ENCODE measurements at regions not wholly inside any gene's neighbourhood (a gene's known extent, or its start where the extent isn't known, plus 50 kb on each side); places are given as distances from the start of the nearest gene placed in this dataset.
"Not testable (repeated sequence)": the region's sequence is repeated elsewhere in the genome, so short reads cannot be mapped to it uniquely, and the experiment has no call there.

DNA sequence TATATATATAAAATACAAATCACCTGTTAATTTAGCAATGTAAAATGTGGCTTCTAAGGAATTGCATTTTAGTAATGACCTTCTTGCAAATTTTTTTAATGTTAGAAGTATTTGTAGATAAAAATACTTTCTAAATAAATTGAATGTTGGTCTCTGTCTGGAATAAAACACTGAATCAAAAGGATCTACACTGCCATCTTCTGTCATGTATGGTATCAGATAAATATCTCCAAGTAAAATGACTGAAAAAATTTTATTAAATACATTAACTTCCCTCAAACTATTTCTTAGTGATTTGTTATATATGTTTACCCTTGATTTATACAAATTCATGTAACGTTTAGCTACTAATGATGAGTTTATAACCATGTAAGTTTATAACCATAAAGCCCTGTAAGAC lies 2029.3 kb downstream of the MRPL39 start:
- no peaks in the 10 kb centered on the region for H3K4me1 ChIP-seq
- no peak for ATAC-seq
- H3K27ac ChIP-seq = no peak overlapping the region
- H3K27me3 ChIP-seq = peaks cover 0 to 8% (median 3%) of the 10 kb centered on the region in 4 donors
- H3K4me3 ChIP-seq = no peak overlapping the region
- no peak for FAIRE-seq
- intact Hi-C loops (cut with DNase I) = no loop called here
- H3K36me3 ChIP-seq = no peaks in the 10 kb centered on the region
- no peaks in the 10 kb centered on the region for H3K9me3 ChIP-seq
- TF ChIP-seq, protein P1, sequence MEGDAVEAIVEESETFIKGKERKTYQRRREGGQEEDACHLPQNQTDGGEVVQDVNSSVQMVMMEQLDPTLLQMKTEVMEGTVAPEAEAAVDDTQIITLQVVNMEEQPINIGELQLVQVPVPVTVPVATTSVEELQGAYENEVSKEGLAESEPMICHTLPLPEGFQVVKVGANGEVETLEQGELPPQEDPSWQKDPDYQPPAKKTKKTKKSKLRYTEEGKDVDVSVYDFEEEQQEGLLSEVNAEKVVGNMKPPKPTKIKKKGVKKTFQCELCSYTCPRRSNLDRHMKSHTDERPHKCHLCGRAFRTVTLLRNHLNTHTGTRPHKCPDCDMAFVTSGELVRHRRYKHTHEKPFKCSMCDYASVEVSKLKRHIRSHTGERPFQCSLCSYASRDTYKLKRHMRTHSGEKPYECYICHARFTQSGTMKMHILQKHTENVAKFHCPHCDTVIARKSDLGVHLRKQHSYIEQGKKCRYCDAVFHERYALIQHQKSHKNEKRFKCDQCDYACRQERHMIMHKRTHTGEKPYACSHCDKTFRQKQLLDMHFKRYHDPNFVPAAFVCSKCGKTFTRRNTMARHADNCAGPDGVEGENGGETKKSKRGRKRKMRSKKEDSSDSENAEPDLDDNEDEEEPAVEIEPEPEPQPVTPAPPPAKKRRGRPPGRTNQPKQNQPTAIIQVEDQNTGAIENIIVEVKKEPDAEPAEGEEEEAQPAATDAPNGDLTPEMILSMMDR (IDR thresholded peaks at IDR 0.05) = no peak
- DNase-seq = no peak
- 28 to 48% methylated on average over 1 of the region's 1 CpG for WGBS, 2 donors

DNA sequence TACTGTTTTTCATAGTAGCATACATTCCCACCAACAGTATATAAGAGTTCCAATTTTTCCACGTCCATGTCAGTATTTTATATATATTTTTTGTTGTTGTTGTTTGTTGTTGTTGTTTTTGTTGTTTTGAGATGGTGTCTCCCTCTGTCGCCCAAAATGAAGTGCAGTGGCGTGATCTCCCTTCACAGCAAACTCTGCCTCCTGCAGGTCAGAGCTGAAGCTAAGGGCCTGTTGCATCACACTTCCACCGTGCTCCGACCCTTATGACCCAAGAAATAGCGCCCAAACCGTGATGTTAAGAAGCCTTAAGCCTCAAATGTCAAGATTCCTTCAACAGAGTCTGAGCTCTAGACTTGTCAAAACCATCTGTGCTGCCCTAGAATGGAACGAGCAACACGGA lies 2032.3 kb downstream of the MRPL39 start:
- Histone ChIP-seq H3K9me3 (no peaks in the 10 kb centered on the region), H3K36me3 (no peaks in the 10 kb centered on the region), H3K27me3 (peaks cover 0 to 8% (median 3%) of the 10 kb centered on the region in 4 donors), H3K4me3 (no peak overlapping the region), H3K4me1 (no peaks in the 10 kb centered on the region), H3K27ac (no peak overlapping the region)
- no peak for FAIRE-seq
- TF ChIP-seq, protein P1 (IDR thresholded peaks at IDR 0.05) = no peak
- WGBS, 2 donors = 47 to 60% methylated on average over 9 of the region's 9 CpGs
- no peak for DNase-seq
- intact Hi-C loops (cut with DNase I) = no loop called here
- ATAC-seq = no peak

DNA sequence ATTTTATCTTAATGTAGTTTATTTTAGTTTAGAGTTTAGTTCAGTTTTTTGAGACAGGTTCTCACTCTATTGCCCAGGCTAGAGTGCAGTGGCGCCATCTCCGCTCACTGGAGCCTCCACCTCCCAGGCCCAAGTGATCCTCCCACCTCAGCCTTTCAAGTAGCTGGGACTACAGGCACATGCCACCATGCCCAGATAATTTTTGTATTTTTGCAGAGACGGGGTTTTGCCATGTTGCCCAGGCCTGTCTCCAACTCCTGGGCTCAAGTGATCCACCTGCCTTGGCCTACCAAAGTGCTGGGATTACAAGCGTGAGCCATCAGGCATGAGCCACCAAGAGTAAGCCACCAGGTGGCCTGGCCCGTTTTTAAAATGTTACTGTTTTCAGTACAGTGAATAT lies 2058.4 kb downstream of the MRPL39 start:
- H3K27me3 ChIP-seq; ATAC-seq; H3K36me3 ChIP-seq; intact Hi-C loops (cut with DNase I); FAIRE-seq; H3K27ac ChIP-seq; H3K4me1 ChIP-seq; DNase-seq; H3K4me3 ChIP-seq; H3K9me3 ChIP-seq: not testable (repeated sequence)
- WGBS, 2 donors = 61 to 76% methylated on average over 5 of the region's 5 CpGs

DNA sequence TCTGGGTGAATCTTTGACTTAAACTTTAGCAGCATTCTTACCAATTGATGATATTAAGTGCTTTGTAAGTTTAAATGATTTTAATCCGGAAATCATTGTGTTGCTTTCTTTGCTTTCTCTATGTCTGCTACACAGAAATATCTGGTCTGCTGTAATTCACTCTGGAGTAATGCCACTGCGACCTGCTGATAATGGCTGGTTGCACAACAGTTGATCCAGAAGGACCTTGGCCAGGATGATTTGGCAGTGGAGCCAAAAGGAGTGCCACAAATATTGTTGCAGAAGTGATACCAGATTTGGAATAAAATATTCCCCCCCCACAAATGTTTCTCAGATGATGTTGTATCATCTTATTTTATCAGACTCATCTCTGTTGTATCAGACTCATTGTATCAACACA lies 2063.9 kb downstream of the MRPL39 start:
- ATAC-seq (peak in 2 of 4 donors; percentile 64), DNase-seq (peak in 1 of 6 donors; percentile 12), FAIRE-seq (no peak)
- H3K27me3 ChIP-seq = no peaks in the 10 kb centered on the region
- no peak overlapping the region for H3K27ac ChIP-seq
- no peaks in the 10 kb centered on the region for H3K36me3 ChIP-seq
- intact Hi-C loops (cut with DNase I) = no loop called here
- H3K9me3 ChIP-seq = no peaks in the 10 kb centered on the region
- TF ChIP-seq, protein P1 (IDR thresholded peaks at IDR 0.05) = no peak
- no peak overlapping the region for H3K4me3 ChIP-seq
- 27 to 36% methylated on average over 2 of the region's 2 CpGs for WGBS, 2 donors
- H3K4me1 ChIP-seq = no peaks in the 10 kb centered on the region

DNA sequence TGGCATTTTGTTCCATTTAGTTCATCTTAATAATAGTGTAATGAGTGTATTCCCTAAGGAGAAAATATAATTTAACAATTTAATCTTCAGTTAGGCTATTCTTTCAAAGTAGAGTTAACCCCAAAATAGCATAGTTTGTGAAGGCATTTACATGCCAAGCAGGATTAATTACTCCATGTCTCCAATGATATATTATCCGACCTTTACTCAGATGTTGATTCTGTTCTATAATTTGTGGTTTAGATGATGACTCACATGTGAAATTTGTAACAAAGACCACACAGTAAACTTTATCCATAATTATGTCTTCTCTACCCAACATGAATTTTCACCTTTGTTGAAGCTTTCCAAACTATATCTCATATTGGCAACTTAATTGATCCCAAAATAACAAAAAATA lies 2065.2 kb downstream of the MRPL39 start:
- TF ChIP-seq, protein P1 (IDR thresholded peaks at IDR 0.05) = no peak
- intact Hi-C loops (cut with DNase I) = no loop called here
- ATAC-seq (no peak), DNase-seq (no peak), FAIRE-seq (no peak)
- Histone ChIP-seq H3K9me3 (no peaks in the 10 kb centered on the region), H3K27me3 (no peaks in the 10 kb centered on the region), H3K4me3 (no peak overlapping the region), H3K36me3 (no peaks in the 10 kb centered on the region), H3K27ac (no peak overlapping the region), H3K4me1 (no peaks in the 10 kb centered on the region)
- 43 to 66% methylated on average over 1 of the region's 1 CpG for WGBS, 2 donors

DNA sequence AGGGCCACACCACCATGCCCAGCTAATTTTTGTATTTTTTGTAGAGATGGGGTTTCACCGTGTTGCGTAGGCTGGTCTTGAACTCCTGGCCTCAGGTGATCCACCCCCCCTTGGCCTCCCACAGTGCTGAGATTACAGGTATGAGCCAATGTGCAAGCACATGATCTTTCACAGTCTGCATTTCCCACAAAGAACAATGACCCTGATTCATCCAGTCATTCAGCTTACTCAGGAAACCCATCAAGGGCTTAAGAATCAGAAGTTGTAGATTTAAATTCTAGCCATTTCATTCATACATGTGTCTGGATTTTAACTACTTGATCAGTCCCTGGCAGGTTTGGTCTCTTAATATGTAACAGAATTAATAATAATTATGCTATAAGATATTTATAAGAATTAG lies 2065.7 kb downstream of the MRPL39 start:
- no peaks in the 10 kb centered on the region for H3K27me3 ChIP-seq
- no peak overlapping the region for H3K27ac ChIP-seq
- H3K4me3 ChIP-seq = no peak overlapping the region
- no peak for ATAC-seq
- intact Hi-C loops (cut with DNase I) = no loop called here
- DNase-seq = no peak
- H3K4me1 ChIP-seq = no peaks in the 10 kb centered on the region
- FAIRE-seq = no peak
- no peaks in the 10 kb centered on the region for H3K9me3 ChIP-seq
- no peaks in the 10 kb centered on the region for H3K36me3 ChIP-seq
- TF ChIP-seq, protein P1 (IDR thresholded peaks at IDR 0.05) = no peak
- WGBS, 2 donors = 79 to 82% methylated on average over 2 of the region's 2 CpGs

All from pancreas (tissue), 10 donors.